ENCODE measurements at regions not wholly inside any gene's neighbourhood (a gene's known extent, or its start where the extent isn't known, plus 50 kb on each side); places are given as distances from the start of the nearest gene placed in this dataset.
"Not testable (repeated sequence)": the region's sequence is repeated elsewhere in the genome, so short reads cannot be mapped to it uniquely, and the experiment has no call there.

- no peak for DNase-seq (ENCODE audit: low read depth in 2 of 3, low spot score in 1 of 3)
These were observed 214.0 kb downstream of the ANKRD30B start for GRCh38 chr18:14961991-14962390.

- no peak for DNase-seq (ENCODE audit: low read depth in 2 of 3, low spot score in 1 of 3)
These were observed 214.7 kb downstream of the ANKRD30B start for GRCh38 chr18:14962626-14963025.

GRCh38 chr18:14963246-14963645 lies 215.3 kb downstream of the ANKRD30B start:
- DNase-seq (ENCODE audit: low read depth in 2 of 3, low spot score in 1 of 3), result no peak

- no peak for DNase-seq (ENCODE audit: low read depth in 2 of 3, low spot score in 1 of 3)
These were observed 216.0 kb downstream of the ANKRD30B start for GRCh38 chr18:14964002-14964401.

- no peak for DNase-seq (ENCODE audit: low read depth in 2 of 3, low spot score in 1 of 3)
These were observed 216.4 kb downstream of the ANKRD30B start for GRCh38 chr18:14964406-14964805.

GRCh38 chr18:14964976-14965375 lies 217.0 kb downstream of the ANKRD30B start:
- DNase-seq (ENCODE audit: low read depth in 2 of 3, low spot score in 1 of 3), result not testable (repeated sequence)

- no peak for DNase-seq (ENCODE audit: low read depth in 2 of 3, low spot score in 1 of 3)
These were observed 217.6 kb downstream of the ANKRD30B start for GRCh38 chr18:14965553-14965952.

- DNase-seq (ENCODE audit: low read depth in 2 of 3, low spot score in 1 of 3), result not testable (repeated sequence)
These were observed 219.3 kb downstream of the ANKRD30B start for GRCh38 chr18:14967246-14967645.

- DNase-seq (ENCODE audit: low read depth in 2 of 3, low spot score in 1 of 3), result no peak
These were observed 221.5 kb downstream of the ANKRD30B start for GRCh38 chr18:14969500-14969899.

- DNase-seq (ENCODE audit: low read depth in 2 of 3, low spot score in 1 of 3), result no peak
These were observed 222.1 kb downstream of the ANKRD30B start for GRCh38 chr18:14970027-14970426.

- DNase-seq (ENCODE audit: low read depth in 2 of 3, low spot score in 1 of 3), result no peak
These were observed 223.7 kb downstream of the ANKRD30B start for GRCh38 chr18:14971461-14972185.

GRCh38 chr18:14973421-14973820 lies 225.4 kb downstream of the ANKRD30B start:
- not testable (repeated sequence) for DNase-seq (ENCODE audit: low read depth in 2 of 3, low spot score in 1 of 3)

- DNase-seq (ENCODE audit: low read depth in 2 of 3, low spot score in 1 of 3), result no peak
These were observed 226.1 kb downstream of the ANKRD30B start for GRCh38 chr18:14974088-14974487.

GRCh38 chr18:14974576-14974975 lies 226.6 kb downstream of the ANKRD30B start:
- no peak for DNase-seq (ENCODE audit: low read depth in 2 of 3, low spot score in 1 of 3)

- DNase-seq (ENCODE audit: low read depth in 2 of 3, low spot score in 1 of 3), result no peak
These were observed 227.5 kb downstream of the ANKRD30B start for GRCh38 chr18:14975431-14975830.

GRCh38 chr18:14976736-14977430 lies 228.9 kb downstream of the ANKRD30B start:
- DNase-seq (ENCODE audit: low read depth in 2 of 3, low spot score in 1 of 3), result no peak

GRCh38 chr18:14978191-14978590 lies 230.2 kb downstream of the ANKRD30B start:
- DNase-seq (ENCODE audit: low read depth in 2 of 3, low spot score in 1 of 3), result no peak

GRCh38 chr18:14978962-14979535 lies 231.1 kb downstream of the ANKRD30B start:
- DNase-seq (ENCODE audit: low read depth in 2 of 3, low spot score in 1 of 3), result peak in 2 of 3 donors; percentile 18 to 24

- no peak for DNase-seq (ENCODE audit: low read depth in 2 of 3, low spot score in 1 of 3)
These were observed 231.9 kb downstream of the ANKRD30B start for GRCh38 chr18:14979875-14980274.

GRCh38 chr18:14984531-14984930 lies 236.6 kb downstream of the ANKRD30B start:
- not testable (repeated sequence) for DNase-seq (ENCODE audit: low read depth in 2 of 3, low spot score in 1 of 3)

GRCh38 chr18:14985291-14986013 lies 237.5 kb downstream of the ANKRD30B start:
- DNase-seq (ENCODE audit: low read depth in 2 of 3, low spot score in 1 of 3), result not testable (repeated sequence)
